Right cardiac atrium (tissue), 5 donors: ENCODE measurements at regions not wholly inside any gene's neighbourhood (a gene's known extent, or its start where the extent isn't known, plus 50 kb on each side); places are given as distances from the start of the nearest gene placed in this dataset.

Experiments used
- ATAC-seq, 2 donors: fragments of 200-7000 bp; cut with Tn5 transposase; one replicate each; pipeline versions ENCODE4 v1.8.0 to v1.9.1; 2020; ENCODE audit warnings: moderate library complexity in 2 of 2, mild to moderate bottlenecking in 1 of 2
- DNase-seq, 3 donors: peaks; one replicate each; pipeline ENCODE4 v3.0.0-alpha.2; 2020
- H3K27ac ChIP-seq: one replicate; pipeline ENCODE4 v1.5.1; 2013; ENCODE audit warnings: mild to moderate bottlenecking, low read length, control low read depth, moderate library complexity
- H3K27me3 ChIP-seq: one replicate; pipeline ENCODE4 v1.6.1; 2013; ENCODE audit not compliant: control insufficient read depth, insufficient read depth
- H3K4me1 ChIP-seq: one replicate; pipeline ENCODE4 v1.6.1; 2013; ENCODE audit warnings: low read length; ENCODE audit not compliant: control insufficient read depth, insufficient read depth
- H3K4me3 ChIP-seq: one replicate; pipeline ENCODE4 v1.5.1; 2013; ENCODE audit warnings: low read length, control low read depth
- H3K9me3 ChIP-seq: one replicate; pipeline ENCODE4 v1.6.1; 2013; ENCODE audit warnings: low read length; ENCODE audit not compliant: control insufficient read depth
- WGBS: extraction: QIAGEN DNeasy Blood & Tissue Kit; methylation state at CpG from one replicate; pipeline ENCODE4 v1.1.7; 2013; 5-methylcytosine and 5-hydroxymethylcytosine counted together
- intact Hi-C, 4 donors: fragments of 100-400 bp; cut with DNase I; formaldehyde crosslinking; loops; one replicate each; pipeline versions ENCODE4 v1.11.0 to v1.14.0; 2022 to 2023
- donor health status: healthy with polysubstance abuse.
- donor health status: DM: no; HTN: yes; CAD: no.
- donor health status: DM: no; HTN: no; CAD: no.
- donor health status: DM: no; HTN: yes; CAD: no; lungs with severe emphysema.
- donor health status: DM: yes; HTN: yes; CAD: no.

DNA sequence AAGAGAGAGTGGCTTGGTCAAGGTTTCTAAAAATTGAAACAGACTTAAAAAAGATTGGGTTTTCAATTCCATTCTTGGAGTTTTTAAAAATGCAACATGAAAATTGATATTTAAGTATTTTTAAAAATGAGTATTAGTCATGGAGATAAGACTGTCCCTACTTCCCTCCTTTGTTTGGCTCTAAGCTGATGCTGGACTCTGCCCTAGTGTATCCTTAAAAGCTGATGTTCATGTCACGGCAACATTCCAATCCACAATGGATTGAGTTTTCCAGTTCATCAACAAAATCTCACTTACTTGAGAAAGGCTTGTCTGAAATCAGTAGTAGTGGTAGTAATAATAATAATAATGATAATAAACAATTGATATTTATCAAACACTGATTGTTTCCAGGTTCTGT, 119.0 kb upstream of the SLC38A2 start:
- intact Hi-C loops: no loop called here
- no peak overlapping the region for H3K4me3 ChIP-seq
- H3K27me3 ChIP-seq: no peaks in the 10 kb centered on the region
- no peak for DNase-seq
- ATAC-seq: peak; percentile 46 to 56
- H3K27ac ChIP-seq: no peak overlapping the region
- WGBS: 46% methylated on average over 1 of the region's 1 CpG
- H3K4me1 ChIP-seq: peaks cover 4% of the 10 kb centered on the region
- no peaks in the 10 kb centered on the region for H3K9me3 ChIP-seq

DNA sequence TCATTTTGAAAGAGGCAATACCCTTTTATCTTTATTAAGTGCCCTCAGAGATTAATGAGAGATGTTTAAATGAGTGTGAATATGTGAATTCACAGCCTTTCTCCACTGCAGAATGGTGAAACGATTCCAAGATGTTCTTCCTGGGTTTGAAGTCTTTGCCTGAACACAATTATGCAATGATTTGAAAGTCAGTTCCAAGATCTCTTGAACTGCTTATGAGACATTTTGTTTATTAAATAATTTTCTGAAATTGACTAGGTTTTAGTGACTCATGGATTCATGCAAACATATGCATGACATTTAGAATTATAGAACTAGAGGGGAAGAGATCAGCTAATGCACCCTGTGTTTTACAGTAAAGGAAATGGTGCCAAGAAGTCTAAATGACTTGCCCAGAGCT, 118.1 kb upstream of the SLC38A2 start:
- no peaks in the 10 kb centered on the region for H3K9me3 ChIP-seq
- DNase-seq (no peak), ATAC-seq (peak in 1 of 2 donors; percentile 66)
- 23% methylated on average over 1 of the region's 1 CpG for WGBS
- intact Hi-C loops: no loop called here
- peaks cover 6% of the 10 kb centered on the region for H3K4me1 ChIP-seq
- H3K27me3 ChIP-seq: no peaks in the 10 kb centered on the region
- H3K4me3 ChIP-seq: no peak overlapping the region
- no peak overlapping the region for H3K27ac ChIP-seq

DNA sequence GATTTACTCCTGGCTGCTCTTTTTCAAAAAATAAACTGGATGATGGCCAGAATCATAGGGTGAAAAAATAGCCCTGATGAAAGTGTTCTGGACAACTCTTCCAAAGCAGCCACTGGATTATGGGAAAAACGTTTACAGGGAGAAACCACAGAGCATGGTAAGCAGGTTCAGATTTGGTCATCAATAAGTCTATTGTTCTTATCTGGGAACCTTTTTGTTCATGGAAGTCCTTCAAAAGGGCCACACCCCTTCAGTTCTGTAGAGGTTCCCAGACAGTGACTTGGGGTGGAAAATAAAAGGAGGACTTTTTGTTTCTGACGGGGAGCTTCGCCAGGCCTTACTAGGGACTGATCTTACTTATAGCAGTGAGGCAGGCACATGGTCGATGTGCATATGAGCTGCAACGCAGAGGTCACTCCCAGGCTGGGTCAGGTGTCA, 117.4 kb upstream of the SLC38A2 start:
- H3K9me3 ChIP-seq: no peaks in the 10 kb centered on the region
- peak; percentile 30 to 56 for ATAC-seq
- intact Hi-C loops: no loop called here
- H3K27me3 ChIP-seq: no peaks in the 10 kb centered on the region
- peak overlapping the region; percentile 77 for H3K27ac ChIP-seq
- H3K4me1 ChIP-seq: peaks cover 6% of the 10 kb centered on the region
- 48% methylated on average over 5 of the region's 5 CpGs for WGBS
- DNase-seq: peak in 1 of 3 donors; percentile 51
- H3K4me3 ChIP-seq: no peak overlapping the region

DNA sequence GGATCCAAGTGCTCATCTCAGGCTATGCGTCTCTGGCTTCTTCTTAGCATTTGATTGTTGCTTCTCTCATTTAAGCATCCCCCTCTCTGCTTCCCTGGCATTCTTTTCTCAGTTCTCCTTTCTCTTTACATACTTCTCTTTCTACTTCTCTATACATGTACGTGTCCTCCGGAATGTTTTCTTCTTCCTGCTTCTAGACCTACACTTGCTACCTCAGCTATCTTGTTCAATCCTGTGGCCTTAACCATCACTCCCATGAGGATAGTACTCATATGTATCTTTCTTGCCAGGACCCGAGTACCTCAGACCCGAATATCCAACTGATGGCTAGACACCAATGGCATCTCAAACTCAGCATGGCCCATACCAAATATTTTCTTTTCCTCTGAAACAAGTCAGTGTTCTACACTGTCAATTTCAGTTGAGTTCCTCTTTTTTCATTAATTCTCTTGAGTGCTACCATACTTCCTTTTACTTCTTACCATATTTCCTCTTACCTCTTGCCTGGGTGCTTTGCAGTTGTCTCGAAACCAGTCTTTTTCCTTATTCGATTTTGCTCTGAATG, 115.1 kb upstream of the SLC38A2 start:
- H3K9me3 ChIP-seq: no peaks in the 10 kb centered on the region
- ATAC-seq (no peak), DNase-seq (no peak)
- WGBS: 83% methylated on average over 7 of the region's 7 CpGs
- intact Hi-C loops: no loop called here
- no peak overlapping the region for H3K27ac ChIP-seq
- H3K27me3 ChIP-seq: no peaks in the 10 kb centered on the region
- peaks cover 6% of the 10 kb centered on the region for H3K4me1 ChIP-seq
- no peak overlapping the region for H3K4me3 ChIP-seq

- Histone ChIP-seq H3K9me3 (no peaks in the 10 kb centered on the region), H3K27ac (no peak overlapping the region), H3K27me3 (no peaks in the 10 kb centered on the region), H3K4me3 (no peak overlapping the region), H3K4me1 (peaks cover 6% of the 10 kb centered on the region)
- no peak for DNase-seq
- intact Hi-C loops: no loop called here
- no peak for ATAC-seq
These were observed 114.0 kb upstream of the SLC38A2 start for GRCh38 chr12:46486588-46486987.

DNA sequence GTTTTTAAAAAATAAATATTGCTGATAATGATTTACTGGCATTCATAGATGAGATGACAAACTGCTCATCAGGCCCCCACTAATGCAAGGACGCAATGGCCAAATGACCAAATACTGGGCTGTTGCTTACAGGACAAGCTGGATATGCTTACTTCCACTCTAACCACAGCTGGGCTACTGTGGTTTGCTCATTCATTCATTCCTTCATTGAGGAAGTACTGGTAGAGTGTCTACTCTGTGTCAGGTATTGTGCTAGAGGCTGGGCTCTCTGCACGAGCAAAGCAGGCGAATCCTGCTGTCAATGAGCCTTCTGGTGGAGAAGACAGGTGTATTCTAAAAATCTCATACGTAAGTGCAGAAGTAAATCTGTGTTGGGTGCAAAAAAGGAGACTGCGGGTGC, 113.3 kb upstream of the SLC38A2 start:
- H3K27ac ChIP-seq: no peak overlapping the region
- H3K27me3 ChIP-seq: no peaks in the 10 kb centered on the region
- ATAC-seq (no peak), DNase-seq (no peak)
- intact Hi-C loops: no loop called here
- peaks cover 6% of the 10 kb centered on the region for H3K4me1 ChIP-seq
- H3K4me3 ChIP-seq: no peak overlapping the region
- no peaks in the 10 kb centered on the region for H3K9me3 ChIP-seq
- WGBS: 96% methylated on average over 5 of the region's 5 CpGs

DNA sequence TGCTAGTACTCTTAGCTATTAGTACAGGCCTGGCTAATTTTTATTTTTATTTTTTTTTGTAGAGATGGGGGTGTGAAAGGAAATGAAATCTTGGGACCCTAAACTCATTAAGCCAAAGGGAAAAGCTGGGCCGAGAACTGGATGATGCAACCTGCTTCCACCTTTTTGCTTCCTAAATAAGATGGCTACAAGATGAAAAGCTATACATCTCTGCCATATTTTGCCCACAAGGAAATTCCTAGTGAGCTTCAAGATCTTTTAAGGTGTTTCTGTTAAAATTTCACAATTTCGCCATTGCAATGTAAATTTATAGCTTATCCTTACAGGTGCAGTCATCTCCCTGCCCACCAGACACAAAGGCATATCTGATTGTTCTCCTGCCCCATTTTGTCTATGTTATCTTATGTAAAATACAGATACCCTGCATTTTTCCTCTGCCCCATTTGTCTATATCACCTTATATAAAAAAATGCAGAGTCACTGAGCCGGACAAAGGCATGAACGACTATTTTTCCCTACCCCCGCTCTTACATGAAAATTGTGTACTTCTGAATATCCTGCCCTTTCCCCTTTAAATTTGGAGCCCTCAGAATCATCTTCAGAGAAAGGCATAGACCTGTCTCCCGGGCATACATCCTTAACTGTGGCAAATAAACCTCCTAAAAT, 112.0 kb upstream of the SLC38A2 start:
- H3K27ac ChIP-seq: no peak overlapping the region
- no peaks in the 10 kb centered on the region for H3K9me3 ChIP-seq
- ATAC-seq (no peak), DNase-seq (no peak)
- intact Hi-C loops: no loop called here
- peaks cover 2% of the 10 kb centered on the region for H3K4me1 ChIP-seq
- H3K4me3 ChIP-seq: no peak overlapping the region
- WGBS: 86% methylated on average over 6 of the region's 6 CpGs
- no peaks in the 10 kb centered on the region for H3K27me3 ChIP-seq

- Histone ChIP-seq H3K9me3 (no peaks in the 10 kb centered on the region), H3K4me3 (no peak overlapping the region), H3K4me1 (peaks cover 2% of the 10 kb centered on the region), H3K27me3 (no peaks in the 10 kb centered on the region), H3K27ac (no peak overlapping the region)
- ATAC-seq (peak; percentile 66 to 79), DNase-seq (no peak)
- intact Hi-C loops: no loop called here
- 73% methylated on average over 4 of the region's 4 CpGs for WGBS
These were observed 111.2 kb upstream of the SLC38A2 start for GRCh38 chr12:46483572-46484395.

DNA sequence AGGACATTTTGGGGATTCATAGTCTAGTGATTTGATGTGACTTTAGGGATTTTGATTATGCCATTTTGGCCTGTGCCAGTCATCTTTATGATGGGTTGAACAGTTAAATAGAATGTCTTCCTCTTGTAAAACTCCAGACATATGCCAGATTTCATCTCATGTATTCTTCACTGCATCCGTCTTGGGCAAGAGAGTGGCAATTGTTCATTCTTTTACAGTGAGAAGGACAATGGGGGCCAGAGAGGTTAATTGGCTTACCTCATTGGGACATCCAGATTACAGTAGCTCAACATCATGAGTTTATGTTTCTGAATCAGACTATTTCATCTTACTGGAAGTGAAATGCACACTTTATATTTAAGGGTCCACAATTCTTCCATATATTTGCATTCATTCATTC, 108.2 kb upstream of the SLC38A2 start:
- Histone ChIP-seq H3K27ac (no peak overlapping the region), H3K4me1 (peaks cover under 1% of the 10 kb centered on the region), H3K9me3 (no peaks in the 10 kb centered on the region), H3K4me3 (no peak overlapping the region), H3K27me3 (no peaks in the 10 kb centered on the region)
- no peak for ATAC-seq
- 79% methylated on average over 1 of the region's 1 CpG for WGBS
- intact Hi-C loops: no loop called here
- DNase-seq: no peak

DNA sequence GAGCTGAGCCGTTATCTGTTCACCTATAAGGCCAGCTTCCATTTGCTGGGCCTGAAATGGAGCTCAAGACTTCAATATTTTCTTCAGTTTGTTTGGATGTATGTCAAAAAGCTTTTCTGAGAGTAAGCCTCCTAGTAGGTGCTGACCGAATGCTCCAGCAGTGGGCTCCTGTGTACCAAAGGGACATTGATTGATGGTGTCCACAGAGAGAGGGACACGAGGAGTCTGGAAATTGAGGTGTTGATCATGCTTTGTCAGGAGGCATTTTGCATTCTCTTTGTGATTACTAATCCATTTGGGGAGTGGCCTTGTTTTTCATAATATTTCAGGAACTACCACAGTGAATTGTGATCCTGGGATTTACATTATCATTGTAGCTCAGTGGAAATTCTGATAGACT, 107.7 kb upstream of the SLC38A2 start:
- intact Hi-C loops: no loop called here
- DNase-seq (no peak), ATAC-seq (no peak)
- no peaks in the 10 kb centered on the region for H3K27me3 ChIP-seq
- H3K27ac ChIP-seq: no peak overlapping the region
- H3K4me1 ChIP-seq: no peaks in the 10 kb centered on the region
- H3K4me3 ChIP-seq: no peak overlapping the region
- WGBS: 90% methylated on average over 3 of the region's 3 CpGs
- H3K9me3 ChIP-seq: no peaks in the 10 kb centered on the region

DNA sequence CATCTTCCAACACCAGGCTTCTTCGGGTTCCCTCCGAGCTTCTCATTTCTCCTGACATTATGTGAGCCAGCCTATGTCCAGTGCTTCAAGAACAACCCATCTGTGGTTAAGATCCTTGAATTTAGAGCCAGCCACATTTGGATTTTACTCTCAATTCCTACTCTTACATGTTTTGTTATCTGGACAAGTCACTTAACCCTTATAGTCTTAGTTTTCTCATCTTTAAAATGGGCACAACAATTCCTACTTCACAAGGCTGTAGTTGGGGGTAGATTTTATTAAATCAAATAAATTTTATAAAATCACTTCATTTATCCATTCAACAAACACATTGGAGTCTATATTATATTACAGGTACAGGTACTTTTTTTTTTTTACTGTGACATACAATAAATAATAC, 105.5 kb upstream of the SLC38A2 start:
- Histone ChIP-seq H3K27me3 (no peaks in the 10 kb centered on the region), H3K9me3 (no peaks in the 10 kb centered on the region), H3K27ac (no peak overlapping the region), H3K4me3 (no peak overlapping the region), H3K4me1 (peaks cover 4% of the 10 kb centered on the region)
- 97% methylated on average over 2 of the region's 2 CpGs for WGBS
- intact Hi-C loops: loop anchor here in 1 of 4 donors (5.0 to 10.0 kb wide), 2 partner anchors 57 to 86 kb away; no protein-coding TSS in a partner anchor
- DNase-seq: no peak
- no peak for ATAC-seq
